ENCODE measurements at regions not wholly inside any gene's neighbourhood (a gene's known extent, or its start where the extent isn't known, plus 50 kb on each side); places are given as distances from the start of the nearest gene placed in this dataset.

DNA sequence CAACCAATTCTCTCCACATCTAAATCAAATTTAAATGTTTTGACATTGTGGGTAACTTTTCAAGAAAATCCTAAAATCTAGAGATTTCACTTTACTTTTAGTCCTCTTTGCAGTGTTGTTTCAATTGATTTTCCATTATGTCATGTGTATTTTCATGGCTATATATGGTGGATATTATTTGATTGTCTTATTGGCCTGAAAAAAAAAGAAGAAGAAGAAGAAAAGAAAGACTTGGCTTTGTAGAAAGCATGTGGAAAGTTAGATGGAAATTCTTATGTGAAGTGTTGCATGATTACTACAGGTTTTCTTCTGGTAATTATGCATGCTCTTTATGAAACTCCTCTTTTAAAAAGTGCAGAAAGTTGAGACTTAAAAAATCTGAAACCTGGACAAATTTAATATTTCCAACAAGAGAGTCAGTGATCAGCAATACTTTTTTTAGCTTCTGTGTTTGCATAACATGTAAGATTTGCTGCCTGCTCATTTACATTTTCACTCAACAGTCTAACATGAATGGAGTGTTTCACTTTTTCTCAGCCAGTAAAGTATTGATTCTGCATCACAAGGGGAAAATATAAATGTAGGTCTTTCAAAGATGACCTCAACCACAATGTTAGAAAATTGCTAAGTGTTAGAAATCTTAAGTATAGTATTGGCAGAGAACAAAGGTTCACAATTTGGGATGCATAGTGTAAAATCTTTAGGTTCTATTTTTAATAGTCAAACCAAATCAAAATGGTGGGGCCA lies 438.7 kb downstream of the BCKDHB start:
- Histone ChIP-seq H3F3A (ENCODE audit: insufficient read depth, low read length) (no peaks in the 10 kb centered on the region), H4K20me1 (ENCODE audit: insufficient read depth, low read length) (no peaks in the 10 kb centered on the region)

DNA sequence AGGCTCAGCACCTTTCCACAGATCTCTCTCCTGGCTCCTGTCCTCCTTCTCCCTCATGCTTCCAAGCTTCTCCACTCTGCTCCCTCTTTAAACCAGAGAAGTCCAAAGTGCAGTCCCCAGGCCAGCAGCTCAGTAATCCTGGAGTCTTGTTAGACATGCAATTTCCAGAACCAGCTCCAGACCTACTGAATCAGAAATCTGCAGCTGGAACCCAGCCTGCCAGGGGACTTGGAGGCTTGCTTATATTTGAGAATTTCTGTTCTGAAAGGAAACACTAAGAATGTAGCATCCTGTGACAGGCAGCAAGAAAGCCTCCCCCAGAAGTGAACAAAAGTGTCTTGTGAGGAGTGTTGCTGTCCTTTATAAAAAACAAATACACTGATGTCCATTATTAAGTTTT lies 438.1 kb downstream of the BCKDHB start:
- Histone ChIP-seq H3K4me3 (ENCODE audit: low read depth, low read length, poor library complexity, severe bottlenecking) (no peak overlapping the region), H2AFZ (ENCODE audit: low read length) (no peak overlapping the region), H3K9me3 (ENCODE audit: low read length) (no peaks in the 10 kb centered on the region), H3K27ac (ENCODE audit: low read depth, low read length, poor library complexity, severe bottlenecking) (no peak overlapping the region), H3K4me1 (ENCODE audit: insufficient read depth, low read length, severe bottlenecking) (no peaks in the 10 kb centered on the region), H3K9me2 (ENCODE audit: low read depth, low read length) (no peaks in the 10 kb centered on the region), H3K9ac (ENCODE audit: low read length) (no peak overlapping the region), H3F3A (ENCODE audit: insufficient read depth, low read length) (no peaks in the 10 kb centered on the region), H3K4me2 (ENCODE audit: low read length) (no peak overlapping the region), H3K27me3 (ENCODE audit: insufficient read depth, low read length) (no peaks in the 10 kb centered on the region), H4K20me1 (ENCODE audit: insufficient read depth, low read length) (no peaks in the 10 kb centered on the region), H3K79me2 (ENCODE audit: insufficient read depth, low read length) (no peaks in the 10 kb centered on the region), H3K36me3 (ENCODE audit: insufficient read depth, low read length) (no peaks in the 10 kb centered on the region)
- TF ChIP-seq EZH2 (IDR thresholded peaks at IDR 0.05; ENCODE audit: borderline replicate concordance, low read length): no peak
- TF ChIP-seq, protein P1, sequence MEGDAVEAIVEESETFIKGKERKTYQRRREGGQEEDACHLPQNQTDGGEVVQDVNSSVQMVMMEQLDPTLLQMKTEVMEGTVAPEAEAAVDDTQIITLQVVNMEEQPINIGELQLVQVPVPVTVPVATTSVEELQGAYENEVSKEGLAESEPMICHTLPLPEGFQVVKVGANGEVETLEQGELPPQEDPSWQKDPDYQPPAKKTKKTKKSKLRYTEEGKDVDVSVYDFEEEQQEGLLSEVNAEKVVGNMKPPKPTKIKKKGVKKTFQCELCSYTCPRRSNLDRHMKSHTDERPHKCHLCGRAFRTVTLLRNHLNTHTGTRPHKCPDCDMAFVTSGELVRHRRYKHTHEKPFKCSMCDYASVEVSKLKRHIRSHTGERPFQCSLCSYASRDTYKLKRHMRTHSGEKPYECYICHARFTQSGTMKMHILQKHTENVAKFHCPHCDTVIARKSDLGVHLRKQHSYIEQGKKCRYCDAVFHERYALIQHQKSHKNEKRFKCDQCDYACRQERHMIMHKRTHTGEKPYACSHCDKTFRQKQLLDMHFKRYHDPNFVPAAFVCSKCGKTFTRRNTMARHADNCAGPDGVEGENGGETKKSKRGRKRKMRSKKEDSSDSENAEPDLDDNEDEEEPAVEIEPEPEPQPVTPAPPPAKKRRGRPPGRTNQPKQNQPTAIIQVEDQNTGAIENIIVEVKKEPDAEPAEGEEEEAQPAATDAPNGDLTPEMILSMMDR (IDR thresholded peaks at IDR 0.05; ENCODE audit: low read length): no peak

More for the DNA sequence above, 438.7 kb downstream of the BCKDHB start:
- no peak overlapping the region for H3K27ac ChIP-seq (ENCODE audit: low read depth, low read length, poor library complexity, severe bottlenecking)
- no peak overlapping the region for H3K9ac ChIP-seq (ENCODE audit: low read length)
- no peaks in the 10 kb centered on the region for H3K9me2 ChIP-seq (ENCODE audit: low read depth, low read length)
- no peak overlapping the region for H3K4me2 ChIP-seq (ENCODE audit: low read length)
- H2AFZ ChIP-seq (ENCODE audit: low read length): no peak overlapping the region
- no peaks in the 10 kb centered on the region for H3K9me3 ChIP-seq (ENCODE audit: low read length)
- no peak overlapping the region for H3K4me3 ChIP-seq (ENCODE audit: low read depth, low read length, poor library complexity, severe bottlenecking)
- no peaks in the 10 kb centered on the region for H3K4me1 ChIP-seq (ENCODE audit: insufficient read depth, low read length, severe bottlenecking)
- no peaks in the 10 kb centered on the region for H3K27me3 ChIP-seq (ENCODE audit: insufficient read depth, low read length)
- no peak for TF ChIP-seq EZH2 (IDR thresholded peaks at IDR 0.05; ENCODE audit: borderline replicate concordance, low read length)
- TF ChIP-seq, protein P1 (IDR thresholded peaks at IDR 0.05; ENCODE audit: low read length): no peak
- no peaks in the 10 kb centered on the region for H3K79me2 ChIP-seq (ENCODE audit: insufficient read depth, low read length)
- no peaks in the 10 kb centered on the region for H3K36me3 ChIP-seq (ENCODE audit: insufficient read depth, low read length)

DNA sequence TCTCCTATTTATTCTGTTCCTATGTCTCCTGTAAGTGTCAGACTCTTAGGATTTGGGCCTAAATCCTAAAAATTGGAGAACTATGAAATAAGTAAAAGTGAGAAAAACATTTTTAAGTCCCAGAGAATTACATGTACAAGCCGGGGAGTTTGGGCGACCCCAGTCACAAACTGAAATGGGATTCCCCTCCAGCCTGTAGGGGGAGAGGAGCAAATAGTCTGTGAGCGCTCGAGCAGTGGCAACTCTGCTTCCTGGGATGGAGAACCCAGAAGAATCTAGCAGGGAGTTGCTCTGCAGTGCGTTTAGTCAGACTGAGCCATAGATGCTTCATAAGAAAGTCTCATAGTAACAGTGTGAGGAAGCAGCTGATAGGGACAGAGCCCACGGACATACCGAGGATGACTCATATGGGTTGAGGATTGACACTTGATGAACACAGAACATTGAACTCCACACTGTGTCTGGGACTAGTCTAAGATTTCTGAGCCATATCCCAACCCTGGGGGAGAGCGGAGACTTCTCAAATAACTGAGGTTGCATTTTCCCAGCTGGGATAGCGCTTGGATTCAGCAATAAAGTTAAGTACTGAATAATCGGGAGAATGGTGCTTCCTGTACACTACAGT lies 437.2 kb downstream of the BCKDHB start:
- Histone ChIP-seq H3K4me3 (ENCODE audit: low read depth, low read length, poor library complexity, severe bottlenecking) (no peak overlapping the region), H3K9me3 (ENCODE audit: low read length) (no peaks in the 10 kb centered on the region), H3K4me1 (ENCODE audit: insufficient read depth, low read length, severe bottlenecking) (no peaks in the 10 kb centered on the region), H3K27ac (ENCODE audit: low read depth, low read length, poor library complexity, severe bottlenecking) (no peak overlapping the region), H4K20me1 (ENCODE audit: insufficient read depth, low read length) (no peaks in the 10 kb centered on the region), H3K9ac (ENCODE audit: low read length) (no peak overlapping the region), H3K79me2 (ENCODE audit: insufficient read depth, low read length) (no peaks in the 10 kb centered on the region), H3K4me2 (ENCODE audit: low read length) (no peak overlapping the region), H3K36me3 (ENCODE audit: insufficient read depth, low read length) (no peaks in the 10 kb centered on the region), H3K9me2 (ENCODE audit: low read depth, low read length) (no peaks in the 10 kb centered on the region), H2AFZ (ENCODE audit: low read length) (no peak overlapping the region), H3F3A (ENCODE audit: insufficient read depth, low read length) (no peaks in the 10 kb centered on the region), H3K27me3 (ENCODE audit: insufficient read depth, low read length) (no peaks in the 10 kb centered on the region)
- no peak for TF ChIP-seq EZH2 (IDR thresholded peaks at IDR 0.05; ENCODE audit: borderline replicate concordance, low read length)
- TF ChIP-seq, protein P1 (IDR thresholded peaks at IDR 0.05; ENCODE audit: low read length): no peak

Measured in OCI-LY1 (cell line).